ENCODE measurements at regions not wholly inside any gene's neighbourhood (a gene's known extent, or its start where the extent isn't known, plus 50 kb on each side); places are given as distances from the start of the nearest gene placed in this dataset.

DNA sequence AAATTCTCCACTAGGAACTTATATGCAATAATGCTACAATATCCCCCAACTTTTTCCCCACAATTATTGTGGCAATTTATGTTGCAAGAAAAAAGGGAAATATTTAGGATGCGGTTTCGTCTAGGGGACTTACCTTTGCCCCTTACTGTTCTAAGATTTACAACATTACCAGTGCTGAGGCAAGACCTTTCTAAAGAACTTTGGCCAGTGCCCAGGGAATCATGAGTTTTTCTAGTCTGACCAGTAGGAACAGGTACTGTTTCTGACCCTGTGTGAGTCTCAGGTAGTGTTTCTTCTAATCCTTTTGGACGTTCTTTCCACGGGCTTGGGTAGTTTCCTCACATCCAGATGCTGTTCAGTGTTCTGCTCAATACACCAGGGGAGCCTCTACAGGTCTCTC, 373.7 kb downstream of the HAPSTR1 start:
- TF ChIP-seq CTCF (IDR thresholded peaks at IDR 0.05; ENCODE audit: extremely low read depth in 1 of 2, insufficient read depth in 1 of 2, low read depth in 1 of 2, low read length in 2 of 2) (no peak), POLR2A (IDR thresholded peaks at IDR 0.05; ENCODE audit: low read depth, low read length) (no peak), POLR2AphosphoS5 (IDR thresholded peaks at IDR 0.05; ENCODE audit: insufficient read depth, low read depth, low read length) (no peak), EZH2 (IDR thresholded peaks at IDR 0.05; ENCODE audit: borderline replicate concordance, low read depth, low read length, severe bottlenecking) (no peak), JUN (IDR thresholded peaks at IDR 0.05; ENCODE audit: borderline replicate concordance, insufficient read depth, insufficient read length, low read depth) (no peak), MYC (IDR thresholded peaks at IDR 0.05; ENCODE audit: low read depth, low read length) (no peak)
